GM13977 (cell line): ENCODE measurements at regions not wholly inside any gene's neighbourhood (a gene's known extent, or its start where the extent isn't known, plus 50 kb on each side); places are given as distances from the start of the nearest gene placed in this dataset.

ENCODE experiments used
- DNase-seq: peaks from one replicate; pipeline ENCODE4 v3.0.0; 2012; ENCODE audit warnings: low spot score
- in situ Hi-C: fragments of 300-500 bp; cut with MboI; formaldehyde crosslinking; loops from one replicate; pipeline ENCODE4 v1.12.0; 2022; ENCODE audit warnings: low sequenced_read_pairs, low pct_unique_long_range_greater_than_20kb, mixed read lengths, inconsistent platforms; ENCODE audit not compliant: unreplicated experiment
- TF ChIP-seq, protein P1 (sequence below): IDR thresholded peaks from 2 replicates; pipeline ENCODE4 v1.5.1; 2012; ENCODE audit warnings: mild to moderate bottlenecking, control low read depth; ENCODE audit not compliant: insufficient read depth; ENCODE audit errors: extremely low read depth, missing control alignments

DNA sequence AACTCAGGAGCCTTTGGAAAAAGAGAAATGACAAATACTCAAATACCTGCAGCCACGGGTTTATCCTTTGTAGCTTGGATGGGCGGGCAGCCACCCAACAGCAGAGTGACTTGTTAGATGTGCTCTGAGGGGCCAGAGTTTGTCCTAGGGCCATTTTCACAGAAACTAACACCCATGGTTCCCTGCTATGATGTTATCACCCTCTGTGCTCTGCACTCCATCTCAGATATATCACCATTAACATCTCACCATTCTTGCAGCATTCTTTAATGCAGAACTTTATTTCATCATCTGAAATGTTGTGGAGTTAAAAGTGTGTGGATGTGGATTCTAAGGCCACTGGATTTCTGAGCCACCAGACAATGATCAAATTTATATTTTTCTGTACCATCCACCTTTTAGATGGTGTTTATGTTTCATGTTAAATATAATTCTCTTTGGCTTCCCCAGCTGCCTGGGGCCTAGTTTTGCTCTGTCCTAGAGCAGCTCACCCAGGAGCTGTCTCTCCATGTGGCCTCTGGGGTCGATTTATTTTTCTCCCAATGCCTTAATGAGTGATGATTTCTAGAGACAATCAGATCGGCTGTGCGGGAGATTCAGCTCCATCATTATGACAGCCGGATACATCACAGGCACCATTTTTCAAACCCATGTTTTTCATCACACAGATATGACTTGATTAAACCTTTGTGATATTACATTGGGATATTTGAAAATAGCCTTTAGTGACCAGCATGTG, 380.8 kb downstream of the BCOR start:
- TF ChIP-seq, protein P1, sequence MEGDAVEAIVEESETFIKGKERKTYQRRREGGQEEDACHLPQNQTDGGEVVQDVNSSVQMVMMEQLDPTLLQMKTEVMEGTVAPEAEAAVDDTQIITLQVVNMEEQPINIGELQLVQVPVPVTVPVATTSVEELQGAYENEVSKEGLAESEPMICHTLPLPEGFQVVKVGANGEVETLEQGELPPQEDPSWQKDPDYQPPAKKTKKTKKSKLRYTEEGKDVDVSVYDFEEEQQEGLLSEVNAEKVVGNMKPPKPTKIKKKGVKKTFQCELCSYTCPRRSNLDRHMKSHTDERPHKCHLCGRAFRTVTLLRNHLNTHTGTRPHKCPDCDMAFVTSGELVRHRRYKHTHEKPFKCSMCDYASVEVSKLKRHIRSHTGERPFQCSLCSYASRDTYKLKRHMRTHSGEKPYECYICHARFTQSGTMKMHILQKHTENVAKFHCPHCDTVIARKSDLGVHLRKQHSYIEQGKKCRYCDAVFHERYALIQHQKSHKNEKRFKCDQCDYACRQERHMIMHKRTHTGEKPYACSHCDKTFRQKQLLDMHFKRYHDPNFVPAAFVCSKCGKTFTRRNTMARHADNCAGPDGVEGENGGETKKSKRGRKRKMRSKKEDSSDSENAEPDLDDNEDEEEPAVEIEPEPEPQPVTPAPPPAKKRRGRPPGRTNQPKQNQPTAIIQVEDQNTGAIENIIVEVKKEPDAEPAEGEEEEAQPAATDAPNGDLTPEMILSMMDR, result no peak
- in situ Hi-C loops, result no loop called here
- no peak for DNase-seq

DNA sequence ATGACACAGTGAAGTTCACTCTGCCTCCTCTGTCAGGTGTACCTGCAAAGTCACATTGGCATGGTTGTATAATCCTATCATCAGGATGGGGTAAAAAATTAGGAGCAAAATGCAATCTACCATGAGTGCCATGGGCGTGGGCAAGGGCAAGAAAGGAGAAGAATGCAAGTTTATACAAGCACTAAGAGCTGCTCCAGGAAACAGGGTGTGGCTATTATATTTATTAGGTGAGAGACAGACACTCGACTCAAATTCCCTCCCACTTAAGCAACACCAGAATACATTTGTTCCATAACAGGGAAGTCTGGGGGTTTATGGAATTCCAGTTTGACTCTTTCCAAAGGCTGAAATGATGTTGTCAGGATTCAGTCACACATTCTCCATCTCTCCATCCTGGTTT, 378.8 kb downstream of the BCOR start:
- DNase-seq, result no peak
- TF ChIP-seq, protein P1, result no peak
- in situ Hi-C loops, result no loop called here

- TF ChIP-seq, protein P1, result no peak
- in situ Hi-C loops, result no loop called here
- DNase-seq, result no peak
Measured at GRCh38 chrX:39720945-39721344, 376.8 kb downstream of the BCOR start.

DNA sequence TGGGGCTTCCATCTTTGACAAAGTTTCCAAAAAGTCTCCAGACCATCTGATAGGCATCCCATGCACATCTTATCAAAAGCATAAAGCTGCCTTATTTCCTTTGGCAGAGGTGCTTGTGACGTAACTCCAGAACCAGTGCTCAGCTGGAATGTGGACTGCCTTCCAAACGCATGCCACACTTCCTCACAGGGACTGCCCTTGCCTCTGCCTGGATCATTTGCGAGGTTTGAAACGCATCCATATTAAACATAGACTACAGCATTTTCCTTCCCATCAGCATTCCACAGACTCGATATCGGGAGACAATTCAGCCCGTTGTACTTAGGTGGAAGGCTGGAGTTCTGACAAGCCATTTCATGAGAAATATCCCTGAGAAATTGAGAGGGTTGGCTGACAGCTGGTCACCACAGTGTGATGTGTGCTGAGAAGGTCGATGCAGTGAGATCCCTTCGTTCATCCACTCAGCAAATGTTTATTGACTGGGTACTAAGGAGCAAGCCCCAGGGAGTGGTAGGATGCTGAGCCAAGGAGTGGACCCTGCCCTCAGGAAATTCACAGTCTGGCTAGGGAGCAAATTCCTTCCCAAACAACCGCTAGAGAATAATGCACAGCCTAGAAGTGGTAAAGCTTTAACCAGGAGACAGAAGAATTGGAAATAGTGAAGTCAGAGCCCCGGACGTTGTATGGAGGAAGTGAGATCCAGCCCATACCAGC, 376.0 kb downstream of the BCOR start:
- DNase-seq, result no peak
- TF ChIP-seq, protein P1, result no peak
- in situ Hi-C loops, result no loop called here

- TF ChIP-seq, protein P1, result no peak
- DNase-seq, result no peak
- in situ Hi-C loops, result no loop called here
Measured at GRCh38 chrX:39724544-39724943, 373.2 kb downstream of the BCOR start.

DNA sequence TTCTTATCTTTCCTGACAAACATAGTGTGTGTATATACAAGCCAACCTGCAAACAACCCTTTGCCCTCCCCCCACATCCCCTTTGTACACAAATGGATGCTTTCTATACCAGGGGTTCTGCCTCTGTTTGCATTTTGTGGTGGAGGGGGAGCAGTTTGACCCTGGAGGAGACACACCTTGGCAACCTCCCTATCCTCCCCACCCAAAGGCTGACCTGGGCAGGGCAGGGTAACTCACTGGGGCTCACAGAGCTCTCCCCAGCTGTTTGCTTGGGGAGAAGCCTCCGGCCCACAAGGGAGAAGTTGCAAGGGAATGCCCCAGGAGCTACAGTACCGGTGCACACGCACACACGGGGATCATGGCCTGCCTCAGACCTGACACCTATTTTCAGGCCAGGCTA, 372.6 kb downstream of the BCOR start:
- DNase-seq, result no peak
- TF ChIP-seq, protein P1, result no peak
- in situ Hi-C loops, result no loop called here
